GM21717 (cell line): ENCODE measurements at regions not wholly inside any gene's neighbourhood (a gene's known extent, or its start where the extent isn't known, plus 50 kb on each side); places are given as distances from the start of the nearest gene placed in this dataset.

Experiments used
- ATAC-seq: cut with Tn5 transposase; IDR thresholded peaks from one replicate; pipeline ENCODE4 v1.9.1; 2021; ENCODE audit warnings: mild to moderate bottlenecking, moderate library complexity; ENCODE audit not compliant: unreplicated experiment

DNA sequence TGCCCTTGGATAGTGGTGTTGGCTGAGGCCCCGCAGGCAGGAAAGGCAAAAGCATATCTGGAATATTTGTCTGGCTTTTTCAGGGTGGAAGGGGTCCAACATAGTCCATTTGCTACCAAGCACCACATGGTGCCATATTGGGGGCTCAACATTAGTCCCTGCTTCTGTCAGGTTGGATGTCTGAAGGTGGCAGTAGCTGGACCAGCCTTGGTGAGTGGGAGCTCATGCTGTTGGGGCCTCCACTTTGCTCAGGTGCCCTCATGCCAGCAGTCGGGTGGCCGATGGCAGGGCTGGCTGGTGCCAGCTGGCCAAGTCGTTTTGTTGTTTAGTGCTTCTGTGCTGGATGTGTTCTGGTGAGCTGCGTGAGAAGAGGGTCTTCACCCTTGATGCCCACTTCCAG lies 135.3 kb downstream of the PAPOLA start:
- no peak for ATAC-seq

- ATAC-seq, result no peak
Observed at GRCh38 chr14:96638041-96638855, 136.1 kb downstream of the PAPOLA start.

- ATAC-seq, result no peak
Observed at GRCh38 chr14:96639550-96639949, 137.4 kb downstream of the PAPOLA start.

DNA sequence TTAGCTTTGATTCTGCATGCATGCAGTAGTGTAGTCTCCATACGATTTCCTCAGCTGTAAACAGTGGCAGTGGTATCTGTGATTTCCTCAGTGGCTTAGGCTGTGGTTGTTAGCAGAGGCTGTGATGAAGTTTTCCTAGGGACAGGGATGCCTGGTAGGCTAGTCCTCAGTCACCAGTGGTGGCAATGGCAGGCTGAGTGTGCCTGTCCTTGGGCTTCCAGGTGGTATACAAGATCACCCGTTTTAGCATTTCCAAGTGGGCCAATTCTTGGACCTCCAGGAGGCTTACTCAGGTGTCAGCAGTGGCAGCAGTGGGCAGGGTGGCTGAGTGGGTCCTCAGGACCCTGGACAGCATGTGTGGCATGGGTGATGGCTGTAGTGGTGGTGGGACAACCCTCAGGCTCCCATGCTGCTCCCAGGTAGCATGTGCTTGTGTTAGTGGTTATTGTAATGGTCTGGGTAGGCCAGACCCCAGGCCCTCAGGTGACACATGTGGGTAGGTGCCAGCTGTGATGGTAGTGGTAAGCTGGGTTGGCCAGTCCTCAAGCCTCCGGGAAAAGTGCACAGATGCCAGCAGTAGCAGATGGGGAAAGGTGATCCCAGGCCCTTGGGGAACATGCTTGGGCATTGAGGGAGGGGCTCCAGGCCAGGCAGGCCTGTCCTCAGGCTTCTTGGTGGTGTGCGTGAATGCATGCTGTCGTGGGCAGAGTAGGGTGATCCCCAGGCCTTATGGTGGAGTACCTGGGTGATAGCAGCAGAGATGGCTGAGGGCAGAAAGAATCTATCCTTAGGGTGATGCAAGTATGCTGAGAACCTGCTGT lies 146.5 kb downstream of the PAPOLA start:
- no peak for ATAC-seq

- no peak for ATAC-seq
Observed at GRCh38 chr14:96649327-96649601, 147.1 kb downstream of the PAPOLA start.

GRCh38 chr14:96653597-96653996 lies 143.6 kb upstream of the VRK1 start:
- no peak for ATAC-seq

DNA sequence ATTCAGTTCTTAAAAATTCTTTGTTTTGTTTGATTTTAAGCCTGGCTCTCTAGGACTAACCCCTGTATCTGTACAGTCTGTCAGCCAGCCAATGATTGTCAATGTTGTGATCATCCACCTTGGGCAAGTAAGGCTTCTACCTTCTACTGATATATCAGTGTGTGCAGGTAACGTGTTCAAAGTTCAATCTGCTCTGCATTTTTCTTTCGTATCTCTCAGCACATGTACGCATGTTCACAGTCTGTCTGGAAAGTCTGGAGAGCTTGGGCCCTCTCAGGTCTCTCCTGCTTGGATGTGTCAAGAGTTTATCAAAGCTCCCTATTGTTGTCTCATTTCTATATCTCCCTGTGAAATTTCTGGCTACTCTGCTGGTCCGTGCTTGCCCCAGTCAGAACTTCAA lies 138.6 kb upstream of the VRK1 start:
- ATAC-seq, result no peak

DNA sequence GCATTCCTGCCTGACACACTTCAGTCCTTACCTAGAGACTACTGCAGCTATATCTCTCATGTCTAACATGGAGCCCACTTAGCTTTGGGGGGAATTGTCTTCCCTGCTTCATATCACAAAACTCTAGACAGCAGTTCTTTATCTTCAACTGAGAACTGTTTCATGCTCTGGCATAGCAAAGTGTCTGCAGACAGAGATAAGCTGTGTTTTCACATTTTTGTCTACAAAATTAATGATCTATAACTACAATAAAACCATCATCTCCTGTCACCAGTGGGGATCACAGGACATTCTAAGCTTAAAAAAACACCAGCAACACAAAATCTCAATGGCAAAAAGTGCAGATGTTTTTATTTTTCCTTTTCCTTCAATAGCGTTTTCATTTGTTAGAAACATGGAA lies 137.1 kb upstream of the VRK1 start:
- ATAC-seq, result no peak

- no peak for ATAC-seq
Observed at GRCh38 chr14:96660667-96661066, 136.5 kb upstream of the VRK1 start.

GRCh38 chr14:96661244-96661969 lies 135.8 kb upstream of the VRK1 start:
- ATAC-seq, result no peak

- no peak for ATAC-seq
Observed at GRCh38 chr14:96662116-96662970, 134.8 kb upstream of the VRK1 start.

- no peak for ATAC-seq
Observed at GRCh38 chr14:96663076-96663475, 134.1 kb upstream of the VRK1 start.

GRCh38 chr14:96663491-96664067 lies 133.6 kb upstream of the VRK1 start:
- ATAC-seq, result no peak

DNA sequence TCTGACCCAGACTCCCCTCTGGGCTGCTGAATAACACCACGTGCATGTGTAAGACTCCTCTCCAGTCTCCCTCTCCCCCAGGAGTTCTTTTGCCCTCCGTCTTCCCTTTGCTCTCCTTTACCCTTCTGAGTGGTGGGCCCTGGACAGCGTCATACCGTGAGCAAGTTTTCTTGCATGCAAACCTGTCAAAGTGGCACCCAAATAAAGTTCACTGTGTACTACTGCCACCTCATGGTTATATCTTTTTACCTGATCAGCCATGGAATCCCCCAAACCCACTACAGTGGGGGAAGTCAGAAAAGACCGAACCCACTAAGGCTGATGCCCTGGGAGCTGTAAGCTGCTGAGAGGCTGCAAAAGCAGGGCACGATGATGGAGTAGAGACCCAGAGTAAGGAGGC lies 131.1 kb upstream of the VRK1 start:
- ATAC-seq, result no peak

DNA sequence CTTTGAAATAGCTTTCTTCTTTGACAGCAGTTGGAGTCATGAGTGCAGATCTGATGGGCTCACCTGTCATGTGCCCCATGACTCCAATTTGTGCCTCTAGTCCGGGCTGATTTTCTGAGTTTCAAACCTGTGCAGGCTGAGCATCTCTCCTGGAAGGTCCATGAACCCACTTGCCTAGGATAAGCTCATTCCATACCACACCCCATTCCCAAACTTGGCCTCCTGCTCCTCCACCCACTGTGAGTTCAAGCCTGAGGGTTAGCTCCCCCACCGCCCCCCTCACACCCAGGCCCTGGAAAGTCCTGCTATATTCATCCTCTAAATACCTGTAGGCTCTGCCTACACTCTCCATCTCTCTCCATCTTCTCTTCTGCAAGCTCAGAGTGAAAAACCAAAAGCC lies 126.8 kb upstream of the VRK1 start:
- no peak for ATAC-seq

DNA sequence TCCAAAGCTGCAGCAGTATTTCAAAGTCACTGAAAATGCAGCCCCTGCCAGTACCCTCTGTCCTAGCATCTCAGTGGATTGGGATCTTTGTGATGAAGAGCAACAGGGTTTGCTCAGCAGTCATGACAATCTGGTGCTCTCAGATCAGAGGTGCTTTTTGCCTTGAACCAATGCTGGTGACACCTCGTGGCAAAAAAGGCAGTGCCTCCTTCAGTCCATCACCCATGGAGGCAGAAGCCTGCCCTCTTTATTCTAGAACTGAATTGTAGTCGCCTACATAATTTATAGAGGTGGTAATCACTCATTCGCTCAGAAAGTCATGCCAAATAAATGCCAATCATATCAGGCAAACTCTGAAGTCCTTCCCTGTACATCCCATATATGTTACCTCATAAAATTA lies 126.0 kb upstream of the VRK1 start:
- no peak for ATAC-seq

GRCh38 chr14:96673706-96674105 lies 123.5 kb upstream of the VRK1 start:
- ATAC-seq, result no peak

DNA sequence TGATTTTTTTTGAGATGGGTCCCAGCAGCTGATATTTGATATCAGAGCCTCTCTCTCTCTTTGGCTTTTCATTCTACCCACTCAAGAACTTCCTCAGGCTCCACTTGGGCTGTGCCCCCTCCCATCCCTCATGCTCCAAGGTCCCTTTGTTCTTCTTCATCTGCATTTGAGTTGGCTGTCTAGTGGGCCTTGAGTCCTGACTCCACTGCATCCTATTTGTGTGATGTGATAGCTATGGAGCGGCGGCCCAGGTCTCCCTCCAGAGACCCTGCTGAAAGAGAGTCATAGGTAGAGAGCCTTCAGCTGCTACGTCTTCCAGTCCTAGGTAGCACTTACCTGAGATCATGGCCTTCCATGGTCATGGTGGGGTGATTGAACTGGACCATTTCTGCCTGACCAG lies 123.1 kb upstream of the VRK1 start:
- ATAC-seq, result no peak

DNA sequence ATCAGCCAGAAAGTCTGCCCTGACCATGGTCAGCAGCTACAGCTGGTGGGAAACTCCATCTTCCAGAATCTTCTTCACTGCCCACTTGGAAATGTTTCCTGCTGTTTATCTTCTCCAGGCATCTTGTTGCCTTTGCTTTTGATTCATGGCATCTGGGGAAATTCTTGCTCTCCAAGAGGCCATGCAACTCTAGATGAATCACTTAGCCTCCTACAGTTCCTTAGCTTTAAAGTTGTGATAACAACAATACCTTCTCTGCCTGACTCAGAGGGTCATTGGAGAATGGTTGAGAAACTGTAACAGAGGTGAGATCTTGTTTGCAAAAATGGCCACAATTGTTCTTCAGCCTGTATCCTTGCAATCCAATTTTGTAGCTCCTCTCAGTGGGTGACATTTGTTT lies 121.0 kb upstream of the VRK1 start:
- ATAC-seq, result no peak

DNA sequence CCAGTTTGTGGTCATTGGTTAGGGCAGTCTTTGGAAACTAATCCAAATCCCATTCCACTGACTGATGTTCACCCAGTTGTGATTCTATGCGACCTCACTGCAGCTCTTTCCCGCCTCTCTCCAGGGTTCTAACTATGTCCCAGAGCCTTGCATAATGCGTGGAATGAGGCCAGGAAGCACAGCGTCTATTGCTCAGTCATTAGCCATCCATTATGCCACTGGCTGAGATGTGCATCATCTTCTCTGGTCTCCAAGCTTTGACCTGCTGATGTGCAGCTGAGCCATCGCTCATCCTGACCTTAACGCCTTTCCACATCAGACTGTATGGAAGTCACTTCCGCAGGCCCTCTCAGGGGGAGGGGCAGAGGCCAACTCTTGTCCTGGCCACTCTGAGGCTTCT lies 115.4 kb upstream of the VRK1 start:
- ATAC-seq, result no peak

DNA sequence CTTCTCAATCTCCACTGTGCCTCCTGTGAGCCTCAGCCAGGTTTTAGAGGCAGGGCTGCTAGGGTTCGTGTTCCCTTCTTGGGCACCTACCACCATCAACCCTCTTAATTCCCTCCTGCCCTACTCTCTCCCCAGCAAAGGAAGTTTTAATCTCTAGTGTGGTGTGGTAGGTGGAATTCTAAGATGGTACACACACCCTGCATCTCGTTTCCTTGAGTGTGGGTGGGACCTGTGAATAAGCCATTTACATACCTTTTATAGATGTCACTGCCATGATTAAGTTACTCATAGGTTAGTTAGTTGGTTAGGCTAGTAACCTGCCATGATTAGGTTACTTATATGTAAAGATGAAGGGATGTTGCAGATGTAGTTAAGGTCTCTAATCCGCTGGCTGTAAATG lies 114.8 kb upstream of the VRK1 start:
- no peak for ATAC-seq
